ENCODE measurements at regions not wholly inside any gene's neighbourhood (a gene's known extent, or its start where the extent isn't known, plus 50 kb on each side); places are given as distances from the start of the nearest gene placed in this dataset.
"Not testable (repeated sequence)": the region's sequence is repeated elsewhere in the genome, so short reads cannot be mapped to it uniquely, and the experiment has no call there.

- Histone ChIP-seq H3K36me3 (no peaks in the 10 kb centered on the region), H3K4me3 (no peak overlapping the region), H3K4me1 (no peaks in the 10 kb centered on the region), H3K27ac (no peak overlapping the region), H3K27me3 (no peaks in the 10 kb centered on the region), H3K9me3 (no peaks in the 10 kb centered on the region)
- intact Hi-C loops (cut with DNase I; ENCODE audit: low total_unique reads), result no loop called here
- DNase-seq, result no peak
- TF ChIP-seq CTCF (IDR thresholded peaks at IDR 0.05), result no peak
- no peak for TF ChIP-seq POLR2A (IDR thresholded peaks at IDR 0.05)
Observed at GRCh38 chr5:39616131-39616530, 191.4 kb upstream of the DAB2 start.

GRCh38 chr5:39611076-39611475, 186.3 kb upstream of the DAB2 start:
- intact Hi-C loops (cut with DNase I; ENCODE audit: low total_unique reads); H3K36me3 ChIP-seq: not testable (repeated sequence)

GRCh38 chr5:39608024-39608423, 183.2 kb upstream of the DAB2 start:
- H3K27me3 ChIP-seq, result no peaks in the 10 kb centered on the region
- TF ChIP-seq POLR2A (IDR thresholded peaks at IDR 0.05) (no peak), CTCF (IDR thresholded peaks at IDR 0.05) (no peak)
- no peaks in the 10 kb centered on the region for H3K4me1 ChIP-seq
- no peak overlapping the region for H3K4me3 ChIP-seq
- H3K9me3 ChIP-seq, result no peaks in the 10 kb centered on the region
- DNase-seq, result no peak
- H3K27ac ChIP-seq, result no peak overlapping the region
- no peaks in the 10 kb centered on the region for H3K36me3 ChIP-seq
- intact Hi-C loops (cut with DNase I; ENCODE audit: low total_unique reads), result no loop called here

More at GRCh38 chr5:39611076-39611475, 186.3 kb upstream of the DAB2 start:
- not testable (repeated sequence) for H3K4me3 ChIP-seq, H3K27me3 ChIP-seq, H3K4me1 ChIP-seq, DNase-seq, H3K27ac ChIP-seq, H3K9me3 ChIP-seq

GRCh38 chr5:39606591-39606990, 181.8 kb upstream of the DAB2 start:
- H3K36me3 ChIP-seq, result no peaks in the 10 kb centered on the region
- no peaks in the 10 kb centered on the region for H3K4me1 ChIP-seq
- H3K27me3 ChIP-seq, result no peaks in the 10 kb centered on the region
- no peaks in the 10 kb centered on the region for H3K9me3 ChIP-seq
- intact Hi-C loops (cut with DNase I; ENCODE audit: low total_unique reads), result no loop called here
- TF ChIP-seq CTCF (IDR thresholded peaks at IDR 0.05), result no peak
- TF ChIP-seq POLR2A (IDR thresholded peaks at IDR 0.05), result no peak
- DNase-seq, result no peak
- H3K27ac ChIP-seq, result no peak overlapping the region
- H3K4me3 ChIP-seq, result no peak overlapping the region

GRCh38 chr5:39605588-39606575, 181.1 kb upstream of the DAB2 start:
- H3K36me3 ChIP-seq, result no peaks in the 10 kb centered on the region
- no peaks in the 10 kb centered on the region for H3K9me3 ChIP-seq
- H3K4me3 ChIP-seq, result no peak overlapping the region
- no peaks in the 10 kb centered on the region for H3K27me3 ChIP-seq
- H3K4me1 ChIP-seq, result no peaks in the 10 kb centered on the region
- intact Hi-C loops (cut with DNase I; ENCODE audit: low total_unique reads), result no loop called here
- H3K27ac ChIP-seq, result no peak overlapping the region
- TF ChIP-seq POLR2A (IDR thresholded peaks at IDR 0.05) (no peak), CTCF (IDR thresholded peaks at IDR 0.05) (no peak)
- no peak for DNase-seq

Measured in uterus (tissue), 3 donors.